Natural killer cell (primary cell): ENCODE measurements at regions not wholly inside any gene's neighbourhood (a gene's known extent, or its start where the extent isn't known, plus 50 kb on each side); places are given as distances from the start of the nearest gene placed in this dataset.

Experiments used
- ATAC-seq, 3 donors: fragments of 150-1000 bp in 2 of 3; fragments of 200-7000 bp in 1 of 3; cut with Tn5 transposase; 1 replicate in 1 of 3; 2 replicates in 2 of 3; pipeline ENCODE4 v1.10.0; 2021; ENCODE audit warnings: mild to moderate bottlenecking in 2 of 3, moderate library complexity in 2 of 3
- DNase-seq, 2 donors: peaks; one replicate each; pipeline versions ENCODE4 v3.0.0 to v3.0.0-alpha.2; 2013 to 2021; ENCODE audit warnings: mixed read lengths in 1 of 2
- H3K27ac ChIP-seq: one replicate; pipeline ENCODE4 v1.5.1; 2013; ENCODE audit warnings: mild to moderate bottlenecking, low read length
- H3K27me3 ChIP-seq: one replicate; pipeline ENCODE4 v1.6.1; 2013; ENCODE audit warnings: low read length; ENCODE audit not compliant: control insufficient read depth, insufficient read depth
- H3K36me3 ChIP-seq: one replicate; pipeline ENCODE4 v1.6.1; 2013; ENCODE audit warnings: low read length; ENCODE audit not compliant: control insufficient read depth, insufficient read depth
- H3K4me1 ChIP-seq: one replicate; pipeline ENCODE4 v1.6.1; 2013; ENCODE audit warnings: low read length; ENCODE audit not compliant: control insufficient read depth, insufficient read depth
- H3K4me3 ChIP-seq: one replicate; pipeline ENCODE4 v1.5.1; 2013; ENCODE audit warnings: low read length
- H3K9me3 ChIP-seq: one replicate; pipeline ENCODE4 v1.6.1; 2013; ENCODE audit warnings: low read length; ENCODE audit not compliant: control insufficient read depth, insufficient read depth
- H3K27ac Mint-ChIP-seq, 2 donors: one replicate each; pipeline ENCODE4 v1.8.0; 2022; ENCODE audit warnings: mild to moderate bottlenecking in 2 of 2, mixed read lengths in 2 of 2, moderate library complexity in 1 of 2
- H3K27me3 Mint-ChIP-seq, 2 donors: one replicate each; pipeline ENCODE4 v1.8.0; 2022; ENCODE audit warnings: low read depth in 2 of 2, mixed read lengths in 2 of 2
- H3K36me3 Mint-ChIP-seq: one replicate; pipeline ENCODE4 v1.8.0; 2022; ENCODE audit warnings: mixed read lengths
- H3K4me1 Mint-ChIP-seq, 2 donors: one replicate each; pipeline ENCODE4 v1.8.0; 2022; ENCODE audit warnings: mixed read lengths in 2 of 2
- H3K4me3 Mint-ChIP-seq: one replicate; pipeline ENCODE4 v1.8.0; 2022; ENCODE audit warnings: mild to moderate bottlenecking, moderate library complexity, mixed read lengths
- H3K9me3 Mint-ChIP-seq, 2 donors: one replicate each; pipeline ENCODE4 v1.8.0; 2022; ENCODE audit warnings: mixed read lengths in 2 of 2
- CTCF ChIP-seq: fragments of 200-600 bp; IDR thresholded peaks from one replicate; pipeline ENCODE4 v1.8.0; 2022; ENCODE audit warnings: antibody characterized with exemption
- WGBS: methylation state at CpG from one replicate; pipeline ENCODE4 v1.1.7; 2013; ENCODE audit warnings: missing lambda C conversion rate; ENCODE audit not compliant: insufficient coverage; 5-methylcytosine and 5-hydroxymethylcytosine counted together
- intact Hi-C: fragments of 100-400 bp; cut with micrococcal nuclease; formaldehyde crosslinking; loops from one replicate; pipeline ENCODE4 v1.14.2; 2022

DNA sequence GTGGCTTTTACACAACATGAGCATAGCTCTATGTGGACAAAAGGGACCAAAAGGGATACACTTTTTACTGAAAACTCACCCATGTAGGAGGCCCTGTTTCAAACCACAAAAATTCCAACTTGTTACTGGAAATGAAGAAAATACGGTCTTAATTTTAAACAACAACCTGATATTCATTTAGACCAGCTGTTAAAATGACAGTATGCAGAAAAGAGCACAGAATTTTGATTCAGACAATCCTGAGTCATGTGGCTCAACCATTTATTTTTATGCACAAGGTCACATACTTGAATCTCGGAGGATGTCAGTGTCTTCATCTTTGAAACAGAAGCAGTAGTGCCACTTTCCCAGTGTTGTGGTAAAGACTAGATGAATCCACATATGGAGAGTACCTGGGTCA, 426.5 kb upstream of the NFE2L3 start:
- no peaks in the 10 kb centered on the region for H3K9me3 Mint-ChIP-seq
- no peak overlapping the region for H3K27ac Mint-ChIP-seq
- no peaks in the 10 kb centered on the region for H3K4me1 ChIP-seq
- no peak overlapping the region for H3K27ac ChIP-seq
- H3K36me3 Mint-ChIP-seq, result no peaks in the 10 kb centered on the region
- no peaks in the 10 kb centered on the region for H3K4me1 Mint-ChIP-seq
- no peak for TF ChIP-seq CTCF
- intact Hi-C loops, result no loop called here
- no peaks in the 10 kb centered on the region for H3K36me3 ChIP-seq
- H3K4me3 Mint-ChIP-seq, result no peak overlapping the region
- H3K4me3 ChIP-seq, result no peak overlapping the region
- ATAC-seq, result no peak
- H3K9me3 ChIP-seq, result no peaks in the 10 kb centered on the region
- DNase-seq, result no peak
- WGBS, result 96% methylated on average over 2 of the region's 2 CpGs
- H3K27me3 ChIP-seq, result no peaks in the 10 kb centered on the region
- peaks cover 0 to 26% of the 10 kb centered on the region in 2 donors for H3K27me3 Mint-ChIP-seq

DNA sequence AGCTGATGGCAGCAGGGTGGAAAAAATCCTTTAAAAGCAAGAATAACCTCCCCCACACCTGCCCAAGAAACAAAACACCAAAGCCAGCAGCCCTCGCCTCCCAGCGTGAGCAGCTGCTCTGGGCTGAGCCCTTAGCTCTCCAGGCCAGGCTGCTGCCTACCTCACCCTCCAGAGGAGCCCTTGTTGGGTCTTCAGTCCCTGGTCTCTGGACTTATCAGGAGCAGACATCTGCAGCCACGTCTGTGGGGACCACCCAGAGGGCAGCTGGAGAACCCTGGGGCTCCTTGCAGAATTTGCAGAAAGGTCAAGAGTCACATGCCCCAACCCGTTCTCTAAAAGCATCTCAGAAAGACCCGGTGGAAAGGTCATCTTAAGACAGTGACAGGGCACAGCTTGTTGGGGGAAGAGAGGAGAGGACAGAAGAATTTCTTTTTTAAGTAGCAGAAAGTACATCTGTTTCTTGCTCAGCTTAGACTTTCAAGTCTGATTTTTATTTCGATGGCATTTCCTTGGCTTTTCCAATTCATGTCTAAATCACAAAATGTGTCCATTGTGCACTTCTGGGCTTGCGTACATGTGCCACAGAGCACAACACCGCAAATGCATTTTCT, 425.7 kb upstream of the NFE2L3 start:
- H3K27ac Mint-ChIP-seq, result no peak overlapping the region
- intact Hi-C loops, result no loop called here
- no peaks in the 10 kb centered on the region for H3K27me3 ChIP-seq
- H3K4me1 ChIP-seq, result no peaks in the 10 kb centered on the region
- H3K9me3 Mint-ChIP-seq, result no peaks in the 10 kb centered on the region
- H3K27ac ChIP-seq, result no peak overlapping the region
- no peak for TF ChIP-seq CTCF
- ATAC-seq, result no peak
- H3K4me3 ChIP-seq, result no peak overlapping the region
- H3K4me1 Mint-ChIP-seq, result no peaks in the 10 kb centered on the region
- WGBS, result 86% methylated on average over 8 of the region's 8 CpGs
- peaks cover 0 to 22% of the 10 kb centered on the region in 2 donors for H3K27me3 Mint-ChIP-seq
- no peaks in the 10 kb centered on the region for H3K9me3 ChIP-seq
- no peaks in the 10 kb centered on the region for H3K36me3 Mint-ChIP-seq
- H3K36me3 ChIP-seq, result no peaks in the 10 kb centered on the region
- no peak for DNase-seq
- H3K4me3 Mint-ChIP-seq, result no peak overlapping the region

DNA sequence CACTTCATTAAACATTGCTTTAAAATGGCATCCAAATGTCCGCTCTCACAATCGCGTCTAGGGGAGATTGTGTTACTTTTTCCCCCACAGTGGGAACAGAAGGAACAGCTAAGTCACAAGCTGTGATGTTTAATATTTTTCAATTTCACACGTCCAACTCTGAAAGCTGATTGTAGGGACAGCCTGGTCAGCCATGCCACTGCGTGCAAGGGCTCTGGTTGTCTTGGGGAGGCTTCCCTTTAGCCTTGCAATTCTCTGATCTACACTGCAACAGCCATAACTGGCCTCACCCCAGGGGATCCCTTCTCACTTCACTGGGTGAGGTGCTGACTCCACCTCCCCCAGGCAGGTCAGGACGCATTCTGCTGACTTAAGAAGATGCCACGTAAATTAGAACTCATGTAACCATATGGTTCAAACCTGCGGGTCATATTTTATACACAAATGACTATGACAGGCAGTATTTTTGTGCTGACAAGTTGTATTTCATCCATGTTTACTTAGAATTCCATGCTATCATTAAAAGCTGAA, 425.2 kb upstream of the NFE2L3 start:
- Histone ChIP-seq H3K27me3 (no peaks in the 10 kb centered on the region), H3K36me3 (no peaks in the 10 kb centered on the region), H3K4me3 (no peak overlapping the region), H3K9me3 (no peaks in the 10 kb centered on the region), H3K4me1 (no peaks in the 10 kb centered on the region), H3K27ac (no peak overlapping the region)
- Mint-ChIP-seq H3K27ac (no peak overlapping the region), H3K4me3 (no peak overlapping the region), H3K27me3 (peaks cover 0 to 17% of the 10 kb centered on the region in 2 donors), H3K36me3 (no peaks in the 10 kb centered on the region), H3K9me3 (no peaks in the 10 kb centered on the region), H3K4me1 (no peaks in the 10 kb centered on the region)
- ATAC-seq (no peak), DNase-seq (no peak)
- WGBS, result 91% methylated on average over 8 of the region's 8 CpGs
- intact Hi-C loops, result no loop called here
- TF ChIP-seq CTCF, result no peak

DNA sequence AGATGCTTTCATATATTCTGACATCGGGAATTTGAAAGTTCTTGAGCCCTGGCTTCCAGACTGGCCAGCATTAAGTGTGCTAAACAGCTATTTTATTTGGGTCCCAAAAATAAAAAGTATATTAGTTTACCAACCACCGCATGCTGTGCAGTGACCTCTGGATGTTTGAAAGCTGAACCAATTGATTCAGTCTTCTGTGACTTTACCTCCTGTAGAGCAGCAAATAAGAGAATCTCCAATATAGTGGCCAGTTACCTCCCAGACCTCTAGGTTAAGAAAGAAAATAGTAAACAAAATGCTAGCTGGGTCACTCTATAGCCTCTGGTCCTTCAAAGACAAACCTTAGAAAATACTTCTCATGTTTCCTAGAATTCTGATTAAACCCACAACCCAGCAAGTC, 424.6 kb upstream of the NFE2L3 start:
- Histone ChIP-seq H3K27ac (no peak overlapping the region), H3K36me3 (no peaks in the 10 kb centered on the region), H3K9me3 (no peaks in the 10 kb centered on the region), H3K4me3 (no peak overlapping the region), H3K27me3 (no peaks in the 10 kb centered on the region), H3K4me1 (no peaks in the 10 kb centered on the region)
- intact Hi-C loops, result no loop called here
- Mint-ChIP-seq H3K4me3 (no peak overlapping the region), H3K4me1 (no peaks in the 10 kb centered on the region), H3K27me3 (peaks cover 0 to 17% of the 10 kb centered on the region in 2 donors), H3K27ac (no peak overlapping the region), H3K36me3 (no peaks in the 10 kb centered on the region), H3K9me3 (no peaks in the 10 kb centered on the region)
- WGBS, result 71% methylated on average over 2 of the region's 2 CpGs
- ATAC-seq (no peak), DNase-seq (no peak)
- TF ChIP-seq CTCF, result no peak
